ENCODE measurements at regions not wholly inside any gene's neighbourhood (a gene's known extent, or its start where the extent isn't known, plus 50 kb on each side); places are given as distances from the start of the nearest gene placed in this dataset.

DNA sequence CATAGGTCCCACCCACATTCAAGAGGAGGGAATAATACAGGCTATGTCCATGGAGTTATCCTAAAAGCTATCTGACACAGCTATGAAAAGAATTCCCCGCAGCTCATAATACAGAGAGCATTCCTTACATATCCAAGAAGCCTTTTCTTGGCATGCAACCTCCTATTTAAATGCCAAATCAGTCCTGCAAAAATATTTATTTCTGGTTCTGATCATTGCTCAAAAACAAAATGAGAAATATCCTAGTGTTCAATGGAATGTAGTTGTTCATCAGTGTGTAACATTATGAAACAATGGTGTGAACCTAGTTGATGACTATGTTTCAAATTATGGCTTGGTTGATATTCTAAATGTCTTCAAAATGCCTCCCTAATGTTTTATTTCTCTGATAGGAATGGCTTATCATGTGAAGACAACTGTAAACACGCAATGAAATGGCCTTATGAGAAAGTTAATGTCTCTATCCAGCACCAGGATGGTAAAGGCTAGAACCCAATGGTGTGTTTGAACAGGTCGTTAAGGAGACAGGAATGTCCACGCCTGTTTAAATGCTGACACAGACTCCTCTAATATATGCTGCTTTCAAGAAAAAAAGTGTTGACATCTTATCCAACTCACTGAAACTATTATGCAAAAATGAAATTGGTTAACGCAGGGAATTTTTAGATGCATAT is 126.7 kb upstream of the CDH6 start:
- Histone ChIP-seq H3K27ac (ENCODE audit: low read length) (no peak overlapping the region), H3K9me3 (ENCODE audit: control insufficient read depth in 1 of 2, low read length in 2 of 2) (no peaks in the 10 kb centered on the region), H3K4me1 (ENCODE audit: control insufficient read depth in 1 of 2, insufficient read depth in 2 of 2, low read length in 2 of 2) (no peaks in the 10 kb centered on the region), H3K4me3 (ENCODE audit: low read depth in 1 of 2, low read length in 2 of 2) (no peak overlapping the region), H3K36me3 (ENCODE audit: control insufficient read depth in 1 of 2, insufficient read depth in 2 of 2, low read length in 2 of 2) (no peaks in the 10 kb centered on the region), H3K27me3 (ENCODE audit: low read depth, low read length) (no peaks in the 10 kb centered on the region)

DNA sequence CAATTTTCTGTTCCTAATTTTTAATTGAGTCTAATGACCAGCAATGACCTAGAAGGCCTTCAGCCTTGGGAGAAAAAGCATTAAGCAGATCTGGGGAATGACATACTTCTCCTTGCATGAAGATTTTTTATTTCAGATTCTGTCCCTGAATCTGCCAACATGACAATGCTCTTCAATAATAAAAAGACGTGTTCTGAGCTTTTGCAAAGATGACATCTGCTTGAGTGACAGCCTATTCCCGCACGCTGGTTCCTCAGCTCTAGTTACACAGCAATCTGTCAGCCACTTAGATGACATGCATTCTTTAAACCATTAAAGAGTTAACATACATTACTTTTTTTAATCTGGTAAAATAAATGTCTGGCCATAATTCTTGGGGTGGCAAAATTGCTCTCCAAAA is 129.3 kb upstream of the CDH6 start:
- no peaks in the 10 kb centered on the region for H3K9me3 ChIP-seq (ENCODE audit: control insufficient read depth in 1 of 2, low read length in 2 of 2)
- no peaks in the 10 kb centered on the region for H3K27me3 ChIP-seq (ENCODE audit: low read depth, low read length)
- H3K4me3 ChIP-seq (ENCODE audit: low read depth in 1 of 2, low read length in 2 of 2): no peak overlapping the region
- no peak overlapping the region for H3K27ac ChIP-seq (ENCODE audit: low read length)
- no peaks in the 10 kb centered on the region for H3K4me1 ChIP-seq (ENCODE audit: control insufficient read depth in 1 of 2, insufficient read depth in 2 of 2, low read length in 2 of 2)
- H3K36me3 ChIP-seq (ENCODE audit: control insufficient read depth in 1 of 2, insufficient read depth in 2 of 2, low read length in 2 of 2): no peaks in the 10 kb centered on the region

DNA sequence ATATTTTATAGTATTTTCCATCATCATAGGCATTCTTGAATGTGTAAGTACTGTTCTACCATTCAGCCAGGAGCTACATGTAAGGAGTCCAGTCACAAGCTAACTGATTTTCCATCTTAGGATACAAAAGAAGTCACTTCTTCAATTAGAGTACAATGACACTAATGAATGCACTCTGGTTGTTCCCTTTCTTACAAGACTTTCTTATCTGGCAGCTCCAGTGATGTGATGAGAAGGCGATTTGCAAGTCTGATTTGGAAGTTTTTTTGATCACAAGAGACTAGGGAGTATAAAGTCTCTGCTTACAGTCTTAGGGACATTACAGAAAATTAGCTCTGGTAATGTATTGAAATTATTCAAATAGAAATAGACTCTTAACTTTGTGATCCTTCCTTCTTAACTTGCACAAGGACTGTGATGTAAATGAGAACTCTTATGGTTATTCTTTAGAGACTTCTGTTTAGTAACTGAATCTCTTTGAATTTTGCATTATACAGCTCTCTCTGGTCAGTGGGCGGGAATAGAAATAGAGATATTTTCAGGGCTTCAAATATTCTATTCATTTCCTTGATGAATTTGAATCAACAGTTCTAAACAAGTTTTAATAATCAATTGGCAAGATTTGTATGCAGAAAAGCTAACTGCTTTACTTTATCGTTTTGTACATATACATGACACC is 130.4 kb upstream of the CDH6 start:
- H3K36me3 ChIP-seq (ENCODE audit: control insufficient read depth in 1 of 2, insufficient read depth in 2 of 2, low read length in 2 of 2): no peaks in the 10 kb centered on the region
- no peak overlapping the region for H3K27ac ChIP-seq (ENCODE audit: low read length)
- H3K27me3 ChIP-seq (ENCODE audit: low read depth, low read length): no peaks in the 10 kb centered on the region
- H3K4me3 ChIP-seq (ENCODE audit: low read depth in 1 of 2, low read length in 2 of 2): no peak overlapping the region
- no peaks in the 10 kb centered on the region for H3K9me3 ChIP-seq (ENCODE audit: control insufficient read depth in 1 of 2, low read length in 2 of 2)
- no peaks in the 10 kb centered on the region for H3K4me1 ChIP-seq (ENCODE audit: control insufficient read depth in 1 of 2, insufficient read depth in 2 of 2, low read length in 2 of 2)

DNA sequence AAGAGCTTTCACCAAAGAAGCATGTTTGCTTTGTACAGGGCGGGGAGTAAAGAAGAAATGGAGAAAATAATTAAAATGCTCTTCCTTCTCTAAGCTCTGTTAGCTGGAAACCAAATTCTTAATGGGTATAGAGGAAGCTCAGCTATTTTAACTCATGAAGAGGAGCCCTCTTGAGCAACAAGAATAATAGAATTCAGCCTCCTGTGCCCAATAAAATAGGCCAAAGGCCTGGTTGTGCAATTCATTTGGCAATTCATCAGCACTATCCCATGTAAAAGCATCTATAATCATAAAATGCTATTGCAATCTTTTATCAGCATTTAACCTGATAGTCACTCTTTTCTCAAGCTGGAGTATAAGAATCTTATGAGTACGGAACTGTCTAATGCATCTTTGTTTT is 133.6 kb upstream of the CDH6 start:
- Histone ChIP-seq H3K4me3 (ENCODE audit: low read depth in 1 of 2, low read length in 2 of 2) (no peak overlapping the region), H3K27me3 (ENCODE audit: low read depth, low read length) (no peaks in the 10 kb centered on the region), H3K36me3 (ENCODE audit: control insufficient read depth in 1 of 2, insufficient read depth in 2 of 2, low read length in 2 of 2) (no peaks in the 10 kb centered on the region), H3K27ac (ENCODE audit: low read length) (no peak overlapping the region), H3K4me1 (ENCODE audit: control insufficient read depth in 1 of 2, insufficient read depth in 2 of 2, low read length in 2 of 2) (no peaks in the 10 kb centered on the region), H3K9me3 (ENCODE audit: control insufficient read depth in 1 of 2, low read length in 2 of 2) (no peaks in the 10 kb centered on the region)

DNA sequence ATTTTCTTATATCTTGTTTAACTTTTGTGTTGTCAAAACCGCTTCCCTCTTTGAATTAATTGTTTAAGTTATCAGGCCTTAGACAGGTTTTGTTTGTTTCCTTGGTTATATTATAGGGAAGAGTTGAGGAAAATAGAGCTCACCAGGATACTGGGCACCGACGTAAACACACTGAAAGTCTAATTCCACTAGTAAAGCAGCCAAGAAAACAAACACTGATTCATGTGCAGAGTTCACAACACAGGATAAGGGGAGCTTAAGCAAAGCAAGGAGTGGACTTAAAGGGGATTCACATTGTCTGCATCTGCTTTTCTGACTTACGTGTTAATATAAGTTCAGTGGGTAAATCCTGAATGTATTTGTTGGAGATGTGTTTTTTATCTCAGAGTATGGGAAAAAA is 139.0 kb upstream of the CDH6 start:
- H3K36me3 ChIP-seq (ENCODE audit: control insufficient read depth in 1 of 2, insufficient read depth in 2 of 2, low read length in 2 of 2): no peaks in the 10 kb centered on the region
- H3K4me1 ChIP-seq (ENCODE audit: control insufficient read depth in 1 of 2, insufficient read depth in 2 of 2, low read length in 2 of 2): no peaks in the 10 kb centered on the region
- no peaks in the 10 kb centered on the region for H3K9me3 ChIP-seq (ENCODE audit: control insufficient read depth in 1 of 2, low read length in 2 of 2)
- H3K27me3 ChIP-seq (ENCODE audit: low read depth, low read length): no peaks in the 10 kb centered on the region
- H3K4me3 ChIP-seq (ENCODE audit: low read depth in 1 of 2, low read length in 2 of 2): no peak overlapping the region
- no peak overlapping the region for H3K27ac ChIP-seq (ENCODE audit: low read length)

DNA sequence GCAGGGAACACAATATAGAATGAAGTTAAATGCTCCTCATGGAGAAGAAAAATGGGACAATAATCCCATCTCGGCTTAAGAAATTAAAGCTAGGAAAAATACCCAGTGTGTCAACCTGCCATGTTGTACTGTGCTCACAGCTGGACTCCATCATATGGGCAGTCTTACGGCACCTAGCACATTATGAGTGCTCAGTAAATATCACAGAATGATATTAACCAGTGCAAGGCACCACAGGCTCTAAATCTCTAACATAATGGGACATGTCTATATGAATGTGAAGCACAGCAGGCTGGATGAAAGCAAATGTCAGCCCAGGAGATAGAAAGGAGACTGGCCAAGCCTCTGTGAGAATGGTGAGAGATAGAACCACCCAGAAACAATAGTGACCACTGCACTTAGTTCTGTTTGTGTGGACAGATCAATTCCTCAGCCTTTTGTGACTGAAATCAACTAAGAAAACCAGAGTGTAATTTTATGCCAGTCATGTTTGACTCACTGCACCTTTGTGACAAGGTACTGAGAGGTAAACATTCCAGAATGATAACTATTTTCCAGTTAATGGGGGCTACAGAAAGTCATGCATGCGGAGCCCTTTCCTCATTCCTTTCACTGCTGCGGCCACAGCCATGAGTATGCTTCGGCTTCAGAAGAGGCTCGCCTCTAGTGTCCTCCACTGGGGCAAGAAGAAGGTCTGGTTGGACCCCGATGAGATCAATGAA is 140.4 kb upstream of the CDH6 start:
- H3K27me3 ChIP-seq (ENCODE audit: low read depth, low read length): no peaks in the 10 kb centered on the region
- no peaks in the 10 kb centered on the region for H3K36me3 ChIP-seq (ENCODE audit: control insufficient read depth in 1 of 2, insufficient read depth in 2 of 2, low read length in 2 of 2)
- H3K27ac ChIP-seq (ENCODE audit: low read length): no peak overlapping the region
- H3K9me3 ChIP-seq (ENCODE audit: control insufficient read depth in 1 of 2, low read length in 2 of 2): no peaks in the 10 kb centered on the region
- H3K4me3 ChIP-seq (ENCODE audit: low read depth in 1 of 2, low read length in 2 of 2): no peak overlapping the region
- H3K4me1 ChIP-seq (ENCODE audit: control insufficient read depth in 1 of 2, insufficient read depth in 2 of 2, low read length in 2 of 2): no peaks in the 10 kb centered on the region

DNA sequence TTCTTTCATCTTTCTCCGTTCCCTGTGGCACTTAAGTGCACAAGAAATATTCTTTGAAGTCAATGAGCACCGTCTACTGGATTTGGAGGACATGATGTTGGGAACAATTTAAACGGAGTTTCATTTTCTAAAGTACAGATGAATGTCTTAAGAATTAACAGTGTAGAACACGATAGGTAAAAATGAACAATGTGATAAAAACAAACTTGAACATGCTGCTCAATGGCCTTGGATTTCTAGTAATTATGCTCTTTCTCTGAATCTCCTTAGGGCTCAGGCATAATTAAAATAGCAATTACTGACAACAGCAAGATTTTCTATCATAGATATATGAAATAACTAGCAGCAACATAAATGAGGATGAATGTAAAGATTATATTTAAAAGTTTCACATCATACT is 142.2 kb upstream of the CDH6 start:
- Histone ChIP-seq H3K4me1 (ENCODE audit: control insufficient read depth in 1 of 2, insufficient read depth in 2 of 2, low read length in 2 of 2) (no peaks in the 10 kb centered on the region), H3K9me3 (ENCODE audit: control insufficient read depth in 1 of 2, low read length in 2 of 2) (no peaks in the 10 kb centered on the region), H3K27me3 (ENCODE audit: low read depth, low read length) (no peaks in the 10 kb centered on the region), H3K27ac (ENCODE audit: low read length) (no peak overlapping the region), H3K36me3 (ENCODE audit: control insufficient read depth in 1 of 2, insufficient read depth in 2 of 2, low read length in 2 of 2) (no peaks in the 10 kb centered on the region), H3K4me3 (ENCODE audit: low read depth in 1 of 2, low read length in 2 of 2) (no peak overlapping the region)

DNA sequence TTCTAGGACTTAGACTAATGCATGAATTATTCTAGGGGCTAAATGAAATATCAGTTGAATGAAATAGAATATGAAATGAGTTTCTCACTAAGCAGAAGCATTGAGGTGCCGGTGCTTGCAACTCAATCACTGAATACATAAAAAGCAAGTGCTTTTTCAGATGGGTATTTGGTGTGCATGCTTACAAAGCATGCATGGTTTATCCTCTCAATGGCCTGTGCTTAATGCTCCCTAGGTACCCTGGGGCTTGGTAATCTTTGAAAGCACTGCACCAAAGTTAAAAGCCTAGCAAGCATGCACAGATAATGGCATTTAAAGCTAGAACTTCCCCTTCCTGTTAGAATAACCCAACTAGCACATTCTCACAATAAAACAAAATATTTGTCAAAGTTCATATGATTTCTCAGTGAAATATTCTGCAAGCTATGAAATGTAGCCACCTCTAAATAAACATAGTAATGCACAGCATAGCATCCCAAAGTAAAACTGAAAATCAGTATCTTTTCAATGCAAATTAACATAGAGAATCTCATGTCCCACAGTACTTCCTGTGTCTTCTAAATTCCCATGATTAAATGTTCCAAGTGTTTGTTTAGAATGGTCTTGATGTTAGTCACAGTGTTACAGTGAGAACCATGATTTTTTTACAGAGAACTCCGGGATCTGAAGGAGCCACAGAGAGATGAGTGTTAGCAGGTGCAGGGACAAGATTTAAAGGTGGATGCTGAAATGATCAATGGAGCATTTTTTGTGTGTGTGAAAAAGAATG is 143.4 kb upstream of the CDH6 start:
- no peaks in the 10 kb centered on the region for H3K36me3 ChIP-seq (ENCODE audit: control insufficient read depth in 1 of 2, insufficient read depth in 2 of 2, low read length in 2 of 2)
- H3K27ac ChIP-seq (ENCODE audit: low read length): no peak overlapping the region
- no peaks in the 10 kb centered on the region for H3K4me1 ChIP-seq (ENCODE audit: control insufficient read depth in 1 of 2, insufficient read depth in 2 of 2, low read length in 2 of 2)
- H3K4me3 ChIP-seq (ENCODE audit: low read depth in 1 of 2, low read length in 2 of 2): no peak overlapping the region
- H3K27me3 ChIP-seq (ENCODE audit: low read depth, low read length): no peaks in the 10 kb centered on the region
- no peaks in the 10 kb centered on the region for H3K9me3 ChIP-seq (ENCODE audit: control insufficient read depth in 1 of 2, low read length in 2 of 2)

DNA sequence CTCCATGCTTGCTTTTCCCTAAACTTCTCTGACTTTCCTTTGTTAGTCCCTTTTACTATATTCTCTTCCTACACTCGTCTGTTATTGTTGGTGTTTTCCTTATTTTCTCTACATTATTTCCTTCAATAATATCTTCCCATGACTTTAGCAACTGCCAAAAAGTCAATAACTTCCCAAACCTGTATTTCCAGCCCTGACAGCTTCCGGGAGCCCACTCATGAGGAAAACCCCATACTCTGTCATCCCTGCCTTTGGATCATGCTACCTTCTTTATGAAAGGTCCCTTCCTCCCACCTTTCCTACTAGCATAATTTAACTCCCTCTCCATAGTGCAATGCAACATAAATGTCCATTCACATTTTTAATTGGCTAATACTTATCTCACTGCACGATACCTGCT is 144.0 kb upstream of the CDH6 start:
- Histone ChIP-seq H3K27ac (ENCODE audit: low read length) (no peak overlapping the region), H3K4me1 (ENCODE audit: control insufficient read depth in 1 of 2, insufficient read depth in 2 of 2, low read length in 2 of 2) (no peaks in the 10 kb centered on the region), H3K4me3 (ENCODE audit: low read depth in 1 of 2, low read length in 2 of 2) (no peak overlapping the region), H3K9me3 (ENCODE audit: control insufficient read depth in 1 of 2, low read length in 2 of 2) (no peaks in the 10 kb centered on the region), H3K27me3 (ENCODE audit: low read depth, low read length) (no peaks in the 10 kb centered on the region), H3K36me3 (ENCODE audit: control insufficient read depth in 1 of 2, insufficient read depth in 2 of 2, low read length in 2 of 2) (no peaks in the 10 kb centered on the region)

DNA sequence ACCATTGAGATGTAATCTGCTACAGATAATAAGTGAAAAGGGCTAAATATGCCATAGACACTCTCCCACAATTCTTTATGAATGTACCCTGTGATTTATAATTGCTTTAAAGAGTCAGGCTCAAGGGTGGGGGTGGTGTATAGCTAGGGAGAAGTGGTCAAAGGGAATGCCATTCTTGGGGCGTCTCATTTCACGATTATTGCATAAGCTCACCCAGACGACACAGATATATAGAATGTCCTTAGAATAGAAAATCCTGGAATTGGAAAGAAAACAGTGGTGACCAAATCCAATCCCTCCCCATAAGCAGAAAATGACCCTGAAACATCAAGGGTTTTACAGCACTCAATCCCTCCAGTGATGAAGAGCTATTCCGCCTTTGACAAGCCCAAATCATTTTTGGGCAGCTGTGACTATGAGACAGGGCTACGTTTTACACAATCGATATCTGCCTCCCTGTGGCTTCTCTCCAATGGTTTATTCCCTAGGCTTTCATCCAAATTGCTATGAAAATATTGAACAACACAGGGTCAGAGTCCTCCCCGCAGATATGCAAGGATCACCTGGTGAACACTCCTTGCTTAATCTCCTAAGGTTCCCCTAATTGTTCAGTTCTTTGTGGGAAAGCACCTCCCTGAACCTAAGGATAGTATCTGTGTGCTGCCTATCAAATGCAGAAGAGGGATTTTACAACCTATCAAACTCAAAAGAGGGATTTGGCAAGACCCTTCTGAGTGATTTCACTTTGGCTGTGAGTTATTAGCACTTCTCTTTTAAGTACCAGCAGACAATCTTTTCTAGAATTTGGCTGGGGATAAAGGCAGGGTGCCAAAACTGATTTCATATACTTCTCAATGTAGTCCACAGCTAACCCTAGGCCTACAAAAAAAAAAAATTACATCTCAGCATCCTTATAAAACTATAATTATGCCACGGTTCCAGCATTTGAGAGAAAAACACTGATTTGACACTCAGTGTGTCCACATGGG is 144.9 kb upstream of the CDH6 start:
- H3K27me3 ChIP-seq (ENCODE audit: low read depth, low read length): no peaks in the 10 kb centered on the region
- H3K4me3 ChIP-seq (ENCODE audit: low read depth in 1 of 2, low read length in 2 of 2): no peak overlapping the region
- H3K4me1 ChIP-seq (ENCODE audit: control insufficient read depth in 1 of 2, insufficient read depth in 2 of 2, low read length in 2 of 2): no peaks in the 10 kb centered on the region
- H3K36me3 ChIP-seq (ENCODE audit: control insufficient read depth in 1 of 2, insufficient read depth in 2 of 2, low read length in 2 of 2): no peaks in the 10 kb centered on the region
- no peaks in the 10 kb centered on the region for H3K9me3 ChIP-seq (ENCODE audit: control insufficient read depth in 1 of 2, low read length in 2 of 2)
- H3K27ac ChIP-seq (ENCODE audit: low read length): no peak overlapping the region

Data from muscle layer of duodenum (tissue), 2 donors.